ENCODE measurements at regions not wholly inside any gene's neighbourhood (a gene's known extent, or its start where the extent isn't known, plus 50 kb on each side); places are given as distances from the start of the nearest gene placed in this dataset.

DNA sequence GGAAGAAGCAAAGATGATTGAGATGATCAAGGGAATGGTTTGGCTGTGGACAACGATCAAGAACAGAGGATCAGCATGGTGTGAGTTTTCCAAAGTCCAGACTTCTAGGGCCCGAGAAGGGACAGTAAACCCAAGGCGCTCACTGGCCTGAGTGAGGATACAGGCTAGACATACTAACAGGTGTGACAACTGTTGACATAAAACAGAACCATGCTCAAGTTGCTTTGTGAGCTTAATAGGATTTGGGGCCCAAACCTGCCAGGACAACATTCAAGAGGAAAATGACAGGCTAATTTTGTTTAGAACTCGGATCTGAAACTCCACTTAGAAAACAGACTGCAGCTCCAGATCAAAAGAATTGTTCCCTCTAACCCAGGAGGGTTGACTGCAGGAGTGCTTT lies 68.1 kb upstream of the ACKR3 start:
- TF ChIP-seq TAF1 (IDR thresholded peaks at IDR 0.05; ENCODE audit: borderline replicate concordance, insufficient read depth, low read length): no peak
- no peak for TF ChIP-seq POLR2AphosphoS5 (IDR thresholded peaks at IDR 0.05; ENCODE audit: low read depth, low read length)
